Muscle of leg (tissue), 3 donors: ENCODE measurements at regions not wholly inside any gene's neighbourhood (a gene's known extent, or its start where the extent isn't known, plus 50 kb on each side); places are given as distances from the start of the nearest gene placed in this dataset.
"Not testable (repeated sequence)": the region's sequence is repeated elsewhere in the genome, so short reads cannot be mapped to it uniquely, and the experiment has no call there.

Experiments
- DNase-seq: peaks from one replicate; pipeline ENCODE4 v3.0.0; 2013
- H3K27ac ChIP-seq: one replicate; pipeline ENCODE4 v1.5.1; 2013; ENCODE audit warnings: mild to moderate bottlenecking, low read length, control low read depth
- H3K27me3 ChIP-seq: one replicate; pipeline ENCODE4 v1.6.1; 2013; ENCODE audit warnings: low read length; ENCODE audit not compliant: control insufficient read depth, insufficient read depth
- H3K36me3 ChIP-seq: one replicate; pipeline ENCODE4 v1.6.1; 2013; ENCODE audit warnings: low read length; ENCODE audit not compliant: control insufficient read depth, insufficient read depth
- H3K4me1 ChIP-seq: one replicate; pipeline ENCODE4 v1.6.1; 2013; ENCODE audit warnings: low read length; ENCODE audit not compliant: control insufficient read depth, insufficient read depth
- H3K4me3 ChIP-seq: one replicate; pipeline ENCODE4 v1.5.1; 2013; ENCODE audit warnings: low read length, control low read depth
- H3K9me3 ChIP-seq: replicated peaks from 2 replicates; pipeline ENCODE4 v1.6.1; 2013; ENCODE audit warnings: low read depth, low read length; ENCODE audit not compliant: control insufficient read depth
- WGBS: methylation state at CpG from one replicate; pipeline ENCODE4 v1.1.5; 2013; ENCODE audit warnings: missing lambda C conversion rate; ENCODE audit not compliant: insufficient coverage; 5-methylcytosine and 5-hydroxymethylcytosine counted together

DNA sequence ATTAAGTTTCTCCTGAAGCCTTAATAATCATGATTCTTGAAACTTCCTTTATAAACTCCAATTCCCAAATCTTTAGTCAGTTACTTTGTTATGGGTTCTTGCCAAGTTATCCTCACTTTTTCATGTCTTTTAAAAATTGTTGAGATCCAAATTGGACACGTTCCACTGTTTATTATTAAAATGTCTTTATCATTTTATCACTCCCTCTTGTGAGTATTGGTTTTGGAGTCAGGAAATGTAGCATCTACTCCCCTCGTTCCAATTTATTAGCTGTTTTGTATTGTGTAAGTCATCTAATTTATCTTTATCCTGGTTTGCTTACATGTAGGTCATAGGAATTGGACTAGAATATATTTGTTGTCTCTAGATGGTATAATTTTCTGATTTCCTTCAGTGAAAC, 213.1 kb upstream of the SLC39A10 start:
- Histone ChIP-seq H3K4me3 (no peak overlapping the region), H3K4me1 (no peaks in the 10 kb centered on the region), H3K9me3 (peaks cover 8% of the 10 kb centered on the region), H3K27ac (no peak overlapping the region), H3K36me3 (no peaks in the 10 kb centered on the region), H3K27me3 (no peaks in the 10 kb centered on the region)
- no CpG with 5 or more reads among the region's 2 CpGs for WGBS
- DNase-seq = peak; percentile 56

DNA sequence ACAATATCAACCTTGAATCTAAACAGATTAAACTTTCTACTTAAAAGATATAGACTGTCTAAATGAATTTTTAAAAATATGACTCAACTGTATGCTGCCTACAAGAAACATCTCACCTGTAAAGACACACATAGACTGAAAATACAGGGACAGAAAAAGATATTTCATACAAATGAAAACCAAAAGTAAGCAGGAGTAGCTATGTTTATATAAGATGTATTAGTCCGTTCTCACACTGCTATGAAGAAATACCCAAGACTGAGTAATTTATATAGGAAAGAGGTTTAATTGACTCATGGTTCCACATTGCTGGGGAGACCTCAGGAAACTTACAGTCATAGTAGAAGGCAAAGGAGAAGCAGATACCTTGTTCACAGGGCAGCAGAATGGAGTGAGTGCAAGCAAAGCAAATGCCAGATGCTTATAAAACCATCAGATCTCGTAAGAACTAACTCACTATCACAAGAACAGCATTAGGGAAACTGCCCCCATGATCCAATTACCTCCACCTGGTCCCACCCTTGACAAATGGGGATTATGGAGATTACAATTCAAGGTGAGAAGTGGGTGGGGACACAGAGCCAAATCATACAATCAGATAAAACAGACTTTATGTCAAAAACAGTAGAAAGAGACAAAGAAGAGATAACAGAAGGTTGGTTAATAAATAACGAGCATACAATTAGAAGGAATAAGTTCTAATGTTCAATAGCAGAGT, 214.4 kb upstream of the SLC39A10 start:
- Histone ChIP-seq H3K27ac (no peak overlapping the region), H3K36me3 (no peaks in the 10 kb centered on the region), H3K4me1 (no peaks in the 10 kb centered on the region), H3K27me3 (no peaks in the 10 kb centered on the region), H3K4me3 (no peak overlapping the region), H3K9me3 (peaks cover 8% of the 10 kb centered on the region)
- no CpG with 5 or more reads among the region's 3 CpGs for WGBS
- no peak for DNase-seq

DNA sequence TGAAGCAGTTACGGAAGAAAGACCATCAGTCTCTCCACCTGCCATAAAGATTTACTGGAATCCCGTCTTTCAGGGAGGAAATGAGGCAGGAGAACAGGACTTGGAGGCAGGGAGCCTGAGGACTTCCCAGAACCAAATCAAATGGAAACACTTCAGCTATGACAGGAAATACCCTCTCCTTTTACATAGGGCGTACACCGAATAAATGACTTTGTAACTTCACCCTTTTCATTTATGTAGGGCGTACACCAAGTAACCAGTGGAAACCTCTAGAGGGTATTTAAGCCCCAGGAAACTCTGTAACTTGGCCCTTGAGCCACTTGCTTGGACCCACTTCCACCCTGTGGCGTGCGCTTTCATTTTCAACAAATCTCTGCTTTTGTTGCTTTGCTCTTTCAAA, 218.3 kb upstream of the SLC39A10 start:
- Histone ChIP-seq H3K27ac (no peak overlapping the region), H3K36me3 (no peaks in the 10 kb centered on the region), H3K4me3 (no peak overlapping the region), H3K9me3 (peaks cover 8% of the 10 kb centered on the region), H3K27me3 (no peaks in the 10 kb centered on the region), H3K4me1 (no peaks in the 10 kb centered on the region)
- 78% methylated on average over 3 of the region's 7 CpGs for WGBS
- DNase-seq = no peak

- Histone ChIP-seq H3K36me3 (no peaks in the 10 kb centered on the region), H3K9me3 (peaks cover 8% of the 10 kb centered on the region), H3K4me3 (no peak overlapping the region), H3K4me1 (no peaks in the 10 kb centered on the region), H3K27me3 (no peaks in the 10 kb centered on the region), H3K27ac (no peak overlapping the region)
- DNase-seq = no peak
- WGBS = 95% methylated on average over 15 of the region's 18 CpGs
Measured at GRCh38 chr2:195437521-195437920, 219.5 kb upstream of the SLC39A10 start.

- no peaks in the 10 kb centered on the region for H3K36me3 ChIP-seq
- H3K4me1 ChIP-seq = no peaks in the 10 kb centered on the region
- no peaks in the 10 kb centered on the region for H3K27me3 ChIP-seq
- H3K4me3 ChIP-seq = no peak overlapping the region
- DNase-seq = no peak
- no peaks in the 10 kb centered on the region for H3K9me3 ChIP-seq
- WGBS = no CpG with 5 or more reads among the region's 1 CpG
- no peak overlapping the region for H3K27ac ChIP-seq
Measured at GRCh38 chr2:195434346-195434745, 222.7 kb upstream of the SLC39A10 start.

GRCh38 chr2:195433729-195434128, 223.3 kb upstream of the SLC39A10 start:
- not testable (repeated sequence) for H3K4me3 ChIP-seq, H3K27me3 ChIP-seq, H3K9me3 ChIP-seq, DNase-seq, H3K27ac ChIP-seq, H3K36me3 ChIP-seq, H3K4me1 ChIP-seq
- no CpG with 5 or more reads among the region's 2 CpGs for WGBS

DNA sequence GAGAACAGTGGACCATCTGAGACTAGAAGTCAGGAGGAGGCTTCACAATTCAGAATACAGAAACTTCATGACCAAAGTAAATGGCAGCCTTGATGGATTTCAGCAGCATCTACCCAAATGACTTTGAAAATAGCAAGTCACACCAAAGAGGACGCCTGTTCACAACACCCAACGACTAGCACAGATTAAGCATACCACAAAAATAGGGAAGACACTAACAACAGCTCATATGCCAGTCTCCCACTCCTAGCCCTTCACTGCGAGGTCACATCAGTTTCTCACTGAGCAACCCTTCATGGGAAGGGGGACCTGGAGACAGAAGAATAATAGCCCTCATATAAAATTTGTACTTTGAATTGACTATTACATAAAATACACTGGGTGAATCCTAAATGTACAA, 228.4 kb upstream of the SLC39A10 start:
- 67% methylated on average over 2 of the region's 3 CpGs for WGBS
- H3K27ac ChIP-seq = no peak overlapping the region
- H3K36me3 ChIP-seq = no peaks in the 10 kb centered on the region

DNA sequence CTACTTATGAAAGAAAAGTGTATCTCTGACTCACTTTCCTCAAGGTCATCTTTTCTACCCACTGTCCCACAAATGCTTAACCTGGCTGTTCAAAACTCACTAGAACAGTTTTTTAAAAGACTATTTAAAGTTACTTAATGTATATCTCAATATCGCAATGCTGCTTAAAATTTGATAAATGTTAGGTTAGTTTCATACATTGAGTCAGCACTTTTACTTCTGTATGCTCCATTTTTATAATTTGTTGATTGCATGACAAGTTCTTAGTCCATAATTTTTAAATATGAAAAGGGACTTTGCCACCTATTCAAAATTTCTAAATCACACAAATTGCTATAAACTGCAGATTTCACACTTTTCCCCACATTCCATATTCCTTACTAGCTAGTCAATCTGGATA, 231.7 kb upstream of the SLC39A10 start:
- Histone ChIP-seq H3K27me3 (no peaks in the 10 kb centered on the region), H3K4me3 (no peak overlapping the region), H3K27ac (no peak overlapping the region), H3K4me1 (no peaks in the 10 kb centered on the region), H3K36me3 (no peaks in the 10 kb centered on the region), H3K9me3 (no peaks in the 10 kb centered on the region)
- no CpG with 5 or more reads among the region's 1 CpG for WGBS
- DNase-seq = no peak

More for the DNA sequence above, 228.4 kb upstream of the SLC39A10 start:
- DNase-seq = no peak
- no peak overlapping the region for H3K4me3 ChIP-seq
- no peaks in the 10 kb centered on the region for H3K27me3 ChIP-seq
- no peaks in the 10 kb centered on the region for H3K9me3 ChIP-seq
- H3K4me1 ChIP-seq = no peaks in the 10 kb centered on the region

- no peak for DNase-seq
- H3K4me3 ChIP-seq = no peak overlapping the region
- H3K27ac ChIP-seq = no peak overlapping the region
- no peaks in the 10 kb centered on the region for H3K9me3 ChIP-seq
- no CpG with 5 or more reads among the region's 2 CpGs for WGBS
- no peaks in the 10 kb centered on the region for H3K27me3 ChIP-seq
- H3K4me1 ChIP-seq = no peaks in the 10 kb centered on the region
- no peaks in the 10 kb centered on the region for H3K36me3 ChIP-seq
Measured at GRCh38 chr2:195419033-195419432, 238.0 kb upstream of the SLC39A10 start.

- Histone ChIP-seq H3K36me3 (no peaks in the 10 kb centered on the region), H3K9me3 (no peaks in the 10 kb centered on the region), H3K27ac (no peak overlapping the region), H3K4me3 (no peak overlapping the region), H3K27me3 (no peaks in the 10 kb centered on the region), H3K4me1 (no peaks in the 10 kb centered on the region)
- no peak for DNase-seq
- 83% methylated on average over 1 of the region's 3 CpGs for WGBS
Measured at GRCh38 chr2:195414537-195415100, 242.4 kb upstream of the SLC39A10 start.
